HG03342 (cell line): ENCODE measurements at regions not wholly inside any gene's neighbourhood (a gene's known extent, or its start where the extent isn't known, plus 50 kb on each side); places are given as distances from the start of the nearest gene placed in this dataset.
"Not testable (repeated sequence)": the region's sequence is repeated elsewhere in the genome, so short reads cannot be mapped to it uniquely, and the experiment has no call there.

Source experiments
- ATAC-seq: cut with Tn5 transposase; IDR thresholded peaks from one replicate; pipeline ENCODE4 v1.9.1; 2021; ENCODE audit warnings: mild to moderate bottlenecking, moderate library complexity; ENCODE audit not compliant: unreplicated experiment

- no peak for ATAC-seq
Observed at GRCh38 chr6:2324166-2324953, 79.0 kb upstream of the GMDS start.

GRCh38 chr6:2317498-2317897, 72.1 kb upstream of the GMDS start:
- ATAC-seq, result not testable (repeated sequence)

- ATAC-seq, result no peak
Observed at GRCh38 chr6:2314641-2315040, 69.2 kb upstream of the GMDS start.

DNA sequence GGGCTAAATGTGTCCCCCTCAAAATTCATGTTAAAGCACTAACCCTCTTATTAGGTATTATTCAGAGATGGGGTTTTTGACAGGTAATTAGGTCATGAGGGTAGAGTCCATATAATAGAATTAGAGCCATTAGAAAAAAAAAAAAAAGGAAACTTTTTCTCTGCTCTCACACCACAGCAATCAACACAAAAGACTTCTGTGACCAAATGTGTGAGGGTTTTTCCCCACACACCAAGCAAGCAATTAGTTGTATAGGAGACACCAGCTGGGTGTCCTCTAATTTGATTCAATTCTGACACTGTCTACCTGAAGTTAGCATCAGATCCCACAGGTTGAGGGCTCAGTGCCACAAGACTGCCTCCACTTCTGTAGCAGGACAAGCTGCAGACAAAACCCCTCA, 64.6 kb upstream of the GMDS start:
- ATAC-seq, result no peak

- ATAC-seq, result no peak
Observed at GRCh38 chr6:2309122-2309521, 63.7 kb upstream of the GMDS start.

DNA sequence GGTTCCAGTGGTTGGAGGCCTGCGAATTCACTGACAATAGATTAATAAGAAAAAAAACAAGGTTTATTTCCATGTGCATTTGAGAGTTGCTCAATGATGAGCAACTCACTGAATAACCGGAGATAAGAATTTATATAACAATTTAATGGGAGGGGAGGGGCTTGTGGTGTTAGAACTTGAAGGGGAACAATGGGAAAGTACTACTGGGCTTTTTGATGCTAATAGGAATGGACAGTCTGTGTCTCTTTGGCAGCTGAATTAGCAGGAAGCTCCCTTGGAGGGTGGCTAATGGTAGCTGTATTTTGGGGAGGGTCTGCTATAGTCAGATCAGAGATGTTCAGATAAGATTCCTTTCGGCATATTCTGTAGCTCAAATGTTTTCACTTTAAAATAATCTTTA, 62.4 kb upstream of the GMDS start:
- ATAC-seq, result no peak

DNA sequence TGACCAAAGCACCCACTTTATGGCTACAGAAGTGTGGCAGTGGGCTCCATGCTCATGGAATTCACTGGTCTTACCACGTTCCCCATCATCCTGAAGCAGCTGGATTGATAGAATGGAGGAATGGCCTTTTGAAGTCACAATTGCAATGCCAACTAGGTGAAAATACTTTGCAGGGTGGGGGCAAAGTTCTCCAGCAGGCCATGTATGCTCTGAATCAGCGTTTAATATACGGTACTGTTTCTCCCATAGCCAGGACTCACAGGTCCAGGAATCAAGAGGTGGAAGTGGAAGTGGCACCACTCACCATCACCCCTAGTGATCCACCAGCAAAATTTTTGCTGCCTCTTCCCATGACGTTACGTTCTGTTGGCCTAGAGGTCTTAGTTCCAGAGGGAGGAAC, 60.5 kb upstream of the GMDS start:
- ATAC-seq, result no peak

GRCh38 chr6:2302482-2302881, 57.1 kb upstream of the GMDS start:
- ATAC-seq, result not testable (repeated sequence)

- no peak for ATAC-seq
Observed at GRCh38 chr6:2296781-2297180, 51.4 kb upstream of the GMDS start.
